Common myeloid progenitor, CD34-positive (primary cell): ENCODE measurements at regions not wholly inside any gene's neighbourhood (a gene's known extent, or its start where the extent isn't known, plus 50 kb on each side); places are given as distances from the start of the nearest gene placed in this dataset.

Experiments used
- CTCF ChIA-PET: fragments of 350-600 bp; sonication (Branson Sonifier 250); formaldehyde crosslinking; loops from one replicate; lab custom pipeline; 2021; ENCODE audit warnings: antibody characterized with exemption; lab: Charles Lee
- POLR2A ChIA-PET: fragments of 350-600 bp; sonication (Branson Sonifier 250); formaldehyde crosslinking; loops from one replicate; lab custom pipeline; 2021; ENCODE audit warnings: antibody characterized with exemption; lab: Charles Lee
- DNase-seq, 3 donors: peaks; one replicate each; pipeline versions ENCODE4 v3.0.0 to v3.0.0-alpha.2; 2013
- H3K27ac ChIP-seq, 2 experiments: 1 replicate in 1 of 2; 2 replicates in 1 of 2; pipeline ENCODE4 v1.7.0; 2013; ENCODE audit warnings: inconsistent platforms in 2 of 2, low read length in 2 of 2, mild to moderate bottlenecking in 2 of 2, low read depth in 1 of 2, moderate library complexity in 1 of 2; ENCODE audit not compliant: severe bottlenecking in 2 of 2, insufficient read depth in 1 of 2, poor library complexity in 1 of 2
- H3K27me3 ChIP-seq, 5 experiments: replicated peaks in 2 of 5; 1 replicate in 3 of 5; 2 replicates in 2 of 5; pipeline versions ENCODE4 v1.6.1 to v1.7.0; 2013; ENCODE audit warnings: low read length in 4 of 5, mild to moderate bottlenecking in 2 of 5, moderate library complexity in 2 of 5, inconsistent platforms in 1 of 5; ENCODE audit not compliant: insufficient read depth in 5 of 5, control insufficient read depth in 4 of 5
- H3K36me3 ChIP-seq, 4 experiments: 1 replicate in 2 of 4; 2 replicates in 2 of 4; pipeline versions ENCODE4 v1.6.1 to v1.7.0; 2013; ENCODE audit warnings: low read length in 3 of 4, control low read depth in 1 of 4, mild to moderate bottlenecking in 1 of 4; ENCODE audit not compliant: control insufficient read depth in 4 of 4, insufficient read depth in 4 of 4
- H3K4me1 ChIP-seq, 4 experiments: 1 replicate in 3 of 4; 2 replicates in 1 of 4; pipeline versions ENCODE4 v1.6.1 to v1.7.1; 2013; ENCODE audit warnings: low read length in 3 of 4, mild to moderate bottlenecking in 3 of 4, control low read depth in 1 of 4, inconsistent platforms in 1 of 4, moderate library complexity in 1 of 4; ENCODE audit not compliant: control insufficient read depth in 4 of 4, insufficient read depth in 4 of 4; ENCODE audit errors: control extremely low read depth in 1 of 4
- H3K4me3 ChIP-seq, 7 experiments: 1 replicate in 4 of 7; 2 replicates in 3 of 7; pipeline versions ENCODE4 v1.5.1 to v1.7.0; 2013; ENCODE audit warnings: mild to moderate bottlenecking in 7 of 7, low read length in 6 of 7, moderate library complexity in 6 of 7, inconsistent platforms in 2 of 7, low read depth in 2 of 7, control low read depth in 1 of 7; ENCODE audit not compliant: insufficient read depth in 4 of 7, control insufficient read depth in 1 of 7; ENCODE audit errors: extremely low read depth in 1 of 7
- H3K9me3 ChIP-seq, 5 experiments: 1 replicate in 4 of 5; 2 replicates in 1 of 5; pipeline versions ENCODE4 v1.6.1 to v1.7.1; 2013; ENCODE audit warnings: low read length in 4 of 5, mild to moderate bottlenecking in 2 of 5, inconsistent platforms in 1 of 5, low read depth in 1 of 5, moderate library complexity in 1 of 5; ENCODE audit not compliant: control insufficient read depth in 4 of 5, insufficient read depth in 2 of 5; ENCODE audit errors: control extremely low read depth in 1 of 5
- WGBS: methylation state at CpG from one replicate; pipeline ENCODE4 v1.1.5; 2013; ENCODE audit not compliant: insufficient coverage; 5-methylcytosine and 5-hydroxymethylcytosine counted together

GRCh38 chr12:63298386-63298930 is 147.5 kb upstream of the AVPR1A start:
- no peaks in the 10 kb centered on the region for H3K27me3 ChIP-seq
- H3K9me3 ChIP-seq: peaks cover 0 to 2% (median 0%) of the 10 kb centered on the region in 5 experiments
- no peak overlapping the region for H3K27ac ChIP-seq
- H3K4me1 ChIP-seq: peaks cover 4 to 14% (median 11%) of the 10 kb centered on the region in 4 experiments
- ChIA-PET CTCF (interaction anchor here (0.7 kb wide), 1 partner anchor 10 kb away, joined by 3 read pairs; no protein-coding TSS in a partner anchor), POLR2A (no interaction called here)
- H3K36me3 ChIP-seq: no peaks in the 10 kb centered on the region
- H3K4me3 ChIP-seq: no peak overlapping the region
- WGBS: no CpG with 5 or more reads among the region's 2 CpGs
- no peak for DNase-seq

- H3K9me3 ChIP-seq: peaks cover 0 to 2% (median 0%) of the 10 kb centered on the region in 5 experiments
- H3K27ac ChIP-seq: peak overlapping the region in 1 of 2 experiments; percentile 74
- DNase-seq: peak; percentile 14 to 91 (median 83)
- ChIA-PET CTCF (no interaction called here), POLR2A (no interaction called here)
- H3K4me1 ChIP-seq: peaks cover 3 to 13% (median 4%) of the 10 kb centered on the region in 4 experiments
- no peak overlapping the region for H3K4me3 ChIP-seq
- no peaks in the 10 kb centered on the region for H3K27me3 ChIP-seq
- no CpG with 5 or more reads among the region's 1 CpG for WGBS
- no peaks in the 10 kb centered on the region for H3K36me3 ChIP-seq
These were observed 143.3 kb upstream of the AVPR1A start for GRCh38 chr12:63294327-63294632.

GRCh38 chr12:63292471-63293221 is 141.6 kb upstream of the AVPR1A start:
- whole genome bisulfite sequencing: 83% methylated on average over 1 of the region's 2 CpGs
- ChIA-PET POLR2A (no interaction called here), CTCF (no interaction called here)
- no peaks in the 10 kb centered on the region for H3K36me3 ChIP-seq
- no peaks in the 10 kb centered on the region for H3K27me3 ChIP-seq
- no peak overlapping the region for H3K4me3 ChIP-seq
- no peak overlapping the region for H3K27ac ChIP-seq
- peaks cover 0 to 2% (median 0%) of the 10 kb centered on the region in 5 experiments for H3K9me3 ChIP-seq
- H3K4me1 ChIP-seq: peaks cover 3 to 13% (median 4%) of the 10 kb centered on the region in 4 experiments
- peak in 2 of 3 donors; percentile 10 to 21 for DNase-seq

GRCh38 chr12:63276537-63277365 is 125.8 kb upstream of the AVPR1A start:
- whole genome bisulfite sequencing: 60% methylated on average over 4 of the region's 4 CpGs
- Histone ChIP-seq H3K36me3 (no peaks in the 10 kb centered on the region), H3K27me3 (no peaks in the 10 kb centered on the region), H3K4me3 (peak overlapping the region in 3 of 7 experiments; percentile 37 to 62 (median 49)), H3K27ac (no peak overlapping the region), H3K4me1 (peaks cover 0 to 2% (median 0%) of the 10 kb centered on the region in 4 experiments), H3K9me3 (peaks cover 0 to 2% (median 0%) of the 10 kb centered on the region in 5 experiments)
- ChIA-PET POLR2A (no interaction called here), CTCF (interaction anchor here (0.8 to 1.2 kb wide), 2 partner anchors 170 to 174 kb away, joined by 3 read pairs; no protein-coding TSS in a partner anchor)
- DNase-seq: peak; percentile 39 to 63 (median 56)

- no peaks in the 10 kb centered on the region for H3K36me3 ChIP-seq
- H3K9me3 ChIP-seq: peaks cover 0 to 20% (median 7%) of the 10 kb centered on the region in 5 experiments
- ChIA-PET POLR2A (no interaction called here), CTCF (no interaction called here)
- no peak overlapping the region for H3K4me3 ChIP-seq
- H3K4me1 ChIP-seq: no peaks in the 10 kb centered on the region
- WGBS: no CpG with 5 or more reads among the region's 1 CpG
- no peak overlapping the region for H3K27ac ChIP-seq
- no peak for DNase-seq
- H3K27me3 ChIP-seq: no peaks in the 10 kb centered on the region
These were observed 116.0 kb upstream of the AVPR1A start for GRCh38 chr12:63266988-63267387.

- H3K9me3 ChIP-seq: peaks cover 0 to 20% (median 7%) of the 10 kb centered on the region in 5 experiments
- no peak overlapping the region for H3K4me3 ChIP-seq
- H3K27ac ChIP-seq: no peak overlapping the region
- ChIA-PET POLR2A (no interaction called here), CTCF (interaction anchor here (0.8 kb wide), 1 partner anchor 113 kb away, joined by 3 read pairs; no protein-coding TSS in a partner anchor)
- H3K36me3 ChIP-seq: no peaks in the 10 kb centered on the region
- no peak for DNase-seq
- no peaks in the 10 kb centered on the region for H3K4me1 ChIP-seq
- H3K27me3 ChIP-seq: no peaks in the 10 kb centered on the region
- WGBS: 93% methylated on average over 5 of the region's 6 CpGs
These were observed 113.6 kb upstream of the AVPR1A start for GRCh38 chr12:63264629-63265028.
